Stimulated activated naive CD4-positive, alpha-beta T cell treated with Interleukin-2 at 50 U/mL for 16 hours (primary cell): ENCODE measurements at regions not wholly inside any gene's neighbourhood (a gene's known extent, or its start where the extent isn't known, plus 50 kb on each side); places are given as distances from the start of the nearest gene placed in this dataset.
"Not testable (repeated sequence)": the region's sequence is repeated elsewhere in the genome, so short reads cannot be mapped to it uniquely, and the experiment has no call there.

Experiments used
- DNase-seq: peaks from one replicate; lab custom pipeline; 2025; lab: John Stamatoyannopoulos, UW

- no peak for DNase-seq
Observed at GRCh38 chr2:35443087-35443486, 912.5 kb upstream of the CRIM1 start.

GRCh38 chr2:35441575-35441974 lies 914.0 kb upstream of the CRIM1 start:
- DNase-seq: not testable (repeated sequence)

GRCh38 chr2:35440308-35440707 lies 915.3 kb upstream of the CRIM1 start:
- not testable (repeated sequence) for DNase-seq

GRCh38 chr2:35436893-35437292 lies 918.7 kb upstream of the CRIM1 start:
- DNase-seq: not testable (repeated sequence)

- no peak for DNase-seq
Observed at GRCh38 chr2:35428548-35428947, 927.0 kb upstream of the CRIM1 start.

- DNase-seq: no peak
Observed at GRCh38 chr2:35421485-35421884, 934.1 kb upstream of the CRIM1 start.

GRCh38 chr2:35417293-35417692 lies 938.3 kb upstream of the CRIM1 start:
- DNase-seq: no peak

- no peak for DNase-seq
Observed at GRCh38 chr2:35416391-35417140, 939.0 kb upstream of the CRIM1 start.

- no peak for DNase-seq
Observed at GRCh38 chr2:35415942-35416341, 939.6 kb upstream of the CRIM1 start.

GRCh38 chr2:35415282-35415681 lies 940.3 kb upstream of the CRIM1 start:
- no peak for DNase-seq

- peak; percentile 20 for DNase-seq
Observed at GRCh38 chr2:35410431-35411061, 945.0 kb upstream of the CRIM1 start.

GRCh38 chr2:35409762-35410161 lies 945.8 kb upstream of the CRIM1 start:
- DNase-seq: no peak

GRCh38 chr2:35408320-35408719 lies 947.3 kb upstream of the CRIM1 start:
- DNase-seq: no peak

- DNase-seq: no peak
Observed at GRCh38 chr2:35391736-35392442, 963.7 kb upstream of the CRIM1 start.

- no peak for DNase-seq
Observed at GRCh38 chr2:35378791-35379190, 976.8 kb upstream of the CRIM1 start.

GRCh38 chr2:35374845-35375244 lies 980.7 kb upstream of the CRIM1 start:
- DNase-seq: no peak

- no peak for DNase-seq
Observed at GRCh38 chr2:35365859-35366258, 989.7 kb upstream of the CRIM1 start.

- DNase-seq: no peak
Observed at GRCh38 chr2:35356332-35356731, 999.2 kb upstream of the CRIM1 start.

- no peak for DNase-seq
Observed at GRCh38 chr2:35355056-35355455, 1000.5 kb upstream of the CRIM1 start.

- DNase-seq: no peak
Observed at GRCh38 chr2:35347561-35347960, 1008.0 kb upstream of the CRIM1 start.

GRCh38 chr2:35343135-35343534 lies 1012.4 kb upstream of the CRIM1 start:
- no peak for DNase-seq

GRCh38 chr2:35339211-35339610 lies 1016.4 kb upstream of the CRIM1 start:
- DNase-seq: no peak

- no peak for DNase-seq
Observed at GRCh38 chr2:35337922-35338321, 1017.7 kb upstream of the CRIM1 start.
